OCI-LY1 (cell line): ENCODE measurements at regions not wholly inside any gene's neighbourhood (a gene's known extent, or its start where the extent isn't known, plus 50 kb on each side); places are given as distances from the start of the nearest gene placed in this dataset.

Experiments
- H2AFZ ChIP-seq: fragments of 200-600 bp; sonication (generic), shearing (Covaris generic); 2 replicates; pipeline ENCODE4 v1.6.0; 2014; ENCODE audit warnings: antibody characterized with exemption, mild to moderate bottlenecking, low read length
- H3F3A ChIP-seq: fragments of 200-600 bp; sonication (generic), shearing (Covaris generic); 2 replicates; pipeline ENCODE4 v1.6.0; 2014; ENCODE audit warnings: mild to moderate bottlenecking, antibody characterized with exemption, low read length, moderate library complexity; ENCODE audit not compliant: insufficient read depth
- H3K27ac ChIP-seq: fragments of 200-600 bp; sonication (generic); 2 replicates; pipeline ENCODE4 v1.5.1; 2014; ENCODE audit warnings: low read length, mixed run types, mild to moderate bottlenecking, low read depth; ENCODE audit not compliant: poor library complexity, severe bottlenecking
- H3K27me3 ChIP-seq: fragments of 200-600 bp; sonication (generic); 2 replicates; pipeline ENCODE4 v1.6.0; 2014; ENCODE audit warnings: antibody characterized with exemption, mild to moderate bottlenecking, low read length, moderate library complexity; ENCODE audit not compliant: insufficient read depth
- H3K36me3 ChIP-seq: fragments of 200-600 bp; sonication (generic); 2 replicates; pipeline ENCODE4 v1.6.1; 2014; ENCODE audit warnings: mild to moderate bottlenecking, antibody characterized with exemption, low read length, moderate library complexity, mixed read lengths; ENCODE audit not compliant: insufficient read depth
- H3K4me1 ChIP-seq: fragments of 200-600 bp; sonication (generic); 2 replicates; pipeline ENCODE4 v1.5.1; 2014; ENCODE audit warnings: mild to moderate bottlenecking, low read length, moderate library complexity; ENCODE audit not compliant: insufficient read depth, severe bottlenecking
- H3K4me2 ChIP-seq: fragments of 200-600 bp; sonication (generic), shearing (Covaris generic); 2 replicates; pipeline ENCODE4 v1.6.1; 2014; ENCODE audit warnings: low read length
- H3K4me3 ChIP-seq: fragments of 200-600 bp; sonication (generic); 2 replicates; pipeline ENCODE4 v1.5.1; 2014; ENCODE audit warnings: low read length, low read depth, mild to moderate bottlenecking, mixed read lengths; ENCODE audit not compliant: poor library complexity, severe bottlenecking
- H3K79me2 ChIP-seq: fragments of 200-600 bp; shearing (Covaris generic); 2 replicates; pipeline ENCODE4 v1.6.1; 2016; ENCODE audit warnings: mixed run types, low read length, mixed read lengths; ENCODE audit not compliant: insufficient read depth
- H3K9ac ChIP-seq: fragments of 200-600 bp; sonication (generic), shearing (Covaris generic); 2 replicates; pipeline ENCODE4 v1.6.1; 2014; ENCODE audit warnings: mild to moderate bottlenecking, low read length, mixed read lengths
- H3K9me2 ChIP-seq: fragments of 200-600 bp; sonication (generic), shearing (Covaris generic); 2 replicates; pipeline ENCODE4 v1.6.1; 2014; ENCODE audit warnings: low read depth, mild to moderate bottlenecking, low read length, mixed read lengths
- H3K9me3 ChIP-seq: fragments of 200-600 bp; shearing (Covaris generic); 2 replicates; pipeline ENCODE4 v1.6.1; 2014; ENCODE audit warnings: low read length, mixed read lengths
- H4K20me1 ChIP-seq: fragments of 200-600 bp; sonication (generic), shearing (Covaris generic); 2 replicates; pipeline ENCODE4 v1.6.0; 2016; ENCODE audit warnings: mild to moderate bottlenecking, low read length; ENCODE audit not compliant: insufficient read depth
- CTCF ChIP-seq: fragments of 200-600 bp; sonication (generic), shearing (Covaris generic); IDR thresholded peaks from 2 replicates; pipeline ENCODE4 v1.5.1; 2017; ENCODE audit warnings: mild to moderate bottlenecking, antibody characterized with exemption, low read length, moderate library complexity, mixed read lengths
- EZH2 ChIP-seq: fragments of 200-600 bp; sonication (generic), shearing (Covaris generic); IDR thresholded peaks from 2 replicates; pipeline ENCODE4 v1.8.0; 2017; ENCODE audit warnings: borderline replicate concordance, mixed run types, mild to moderate bottlenecking, antibody characterized with exemption, low read length, moderate library complexity, mixed read lengths

- no peaks in the 10 kb centered on the region for H3K36me3 ChIP-seq
Observed at GRCh38 chr16:55261301-55261700, 62.7 kb upstream of the IRX6 start.

GRCh38 chr16:55263271-55264250 is 60.4 kb upstream of the IRX6 start:
- H3K27ac ChIP-seq = no peak overlapping the region
- no peak overlapping the region for H3K9ac ChIP-seq
- H3K4me2 ChIP-seq = no peak overlapping the region
- no peaks in the 10 kb centered on the region for H3K9me3 ChIP-seq
- no peak overlapping the region for H2AFZ ChIP-seq
- no peaks in the 10 kb centered on the region for H3F3A ChIP-seq
- no peak overlapping the region for H3K4me3 ChIP-seq
- no peaks in the 10 kb centered on the region for H3K36me3 ChIP-seq
- H3K27me3 ChIP-seq = no peaks in the 10 kb centered on the region
- no peaks in the 10 kb centered on the region for H3K4me1 ChIP-seq
- TF ChIP-seq CTCF (no peak), EZH2 (no peak)
- H3K9me2 ChIP-seq = no peaks in the 10 kb centered on the region
- H3K79me2 ChIP-seq = no peaks in the 10 kb centered on the region
- no peaks in the 10 kb centered on the region for H4K20me1 ChIP-seq

More at GRCh38 chr16:55261301-55261700, 62.7 kb upstream of the IRX6 start:
- Histone ChIP-seq H3F3A (no peaks in the 10 kb centered on the region), H2AFZ (no peak overlapping the region), H3K9me2 (no peaks in the 10 kb centered on the region), H3K27ac (no peak overlapping the region), H3K4me3 (no peak overlapping the region), H3K9ac (no peak overlapping the region), H4K20me1 (no peaks in the 10 kb centered on the region), H3K9me3 (no peaks in the 10 kb centered on the region), H3K4me2 (no peak overlapping the region), H3K79me2 (no peaks in the 10 kb centered on the region), H3K27me3 (no peaks in the 10 kb centered on the region), H3K4me1 (no peaks in the 10 kb centered on the region)
- TF ChIP-seq EZH2 (no peak), CTCF (no peak)

DNA sequence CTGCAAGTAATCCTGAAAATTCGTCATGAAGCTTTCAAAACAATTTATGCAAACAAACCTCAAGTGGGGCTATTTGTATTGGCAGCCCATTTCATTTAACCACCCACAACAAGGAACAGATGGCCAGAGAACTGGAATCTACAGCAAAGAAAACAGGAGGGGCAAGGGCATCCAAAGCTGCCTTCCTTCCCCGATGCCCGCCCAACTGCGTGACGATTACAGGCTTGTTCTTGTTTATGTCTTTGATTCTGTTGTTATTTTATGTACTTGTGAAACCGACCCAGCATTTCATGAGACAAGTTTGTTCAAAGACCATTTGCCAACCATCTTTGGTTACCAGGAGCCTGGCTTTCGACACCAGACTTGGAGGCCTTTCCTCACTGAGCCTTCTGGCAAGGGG is 59.1 kb upstream of the IRX6 start:
- Histone ChIP-seq H3K9me2 (no peaks in the 10 kb centered on the region), H4K20me1 (no peaks in the 10 kb centered on the region), H3K36me3 (no peaks in the 10 kb centered on the region), H2AFZ (no peak overlapping the region), H3K4me1 (no peaks in the 10 kb centered on the region), H3K9ac (no peak overlapping the region), H3K27me3 (no peaks in the 10 kb centered on the region), H3K27ac (no peak overlapping the region), H3K4me2 (no peak overlapping the region), H3K4me3 (no peak overlapping the region), H3K9me3 (no peaks in the 10 kb centered on the region), H3F3A (no peaks in the 10 kb centered on the region), H3K79me2 (no peaks in the 10 kb centered on the region)
- TF ChIP-seq CTCF (no peak), EZH2 (no peak)
